OCI-LY7 (cell line): ENCODE measurements at regions not wholly inside any gene's neighbourhood (a gene's known extent, or its start where the extent isn't known, plus 50 kb on each side); places are given as distances from the start of the nearest gene placed in this dataset.

ENCODE experiments used
- BruUV-seq: library from RNA; stranded (reverse); fragments of 400-500 nt; replicated peaks from 2 replicates; lab custom pipeline; 2021; lab: Mats Ljungman, UMichigan
- CTCF ChIA-PET: fragments of 300-600 bp; sonication (Branson Sonifier 250); formaldehyde crosslinking; loops from one replicate; lab custom pipeline; 2022; ENCODE audit warnings: antibody characterized with exemption; ENCODE audit not compliant: unreplicated experiment; lab: Charles Lee
- POLR2A ChIA-PET: fragments of 300-600 bp; sonication (Branson Sonifier 250); formaldehyde crosslinking; loops from one replicate; lab custom pipeline; 2022; ENCODE audit warnings: antibody characterized with exemption; lab: Charles Lee
- DNase-seq: peaks from one replicate; pipeline ENCODE4 v3.0.0-alpha.2; 2015; ENCODE audit warnings: low spot score
- H2AFZ ChIP-seq: fragments of 200-600 bp; sonication (generic), shearing (Covaris generic); 2 replicates; pipeline ENCODE4 v1.6.1; 2014; ENCODE audit warnings: mild to moderate bottlenecking, antibody characterized with exemption, low read length, moderate library complexity
- H3K27ac ChIP-seq: fragments of 200-600 bp; sonication (generic); 2 replicates; pipeline ENCODE4 v1.5.1; 2014; ENCODE audit warnings: mixed run types, low read depth, mild to moderate bottlenecking, moderate library complexity, low read length, inconsistent platforms; ENCODE audit not compliant: poor library complexity, severe bottlenecking
- H3K36me3 ChIP-seq: fragments of 200-600 bp; sonication (generic); 2 replicates; pipeline ENCODE4 v1.6.1; 2014; ENCODE audit warnings: mild to moderate bottlenecking, antibody characterized with exemption, low read length, moderate library complexity, mixed read lengths; ENCODE audit not compliant: insufficient read depth
- H3K4me1 ChIP-seq: fragments of 200-600 bp; sonication (generic); 2 replicates; pipeline ENCODE4 v1.5.1; 2014; ENCODE audit warnings: mild to moderate bottlenecking, low read length; ENCODE audit not compliant: insufficient read depth, poor library complexity, severe bottlenecking
- H3K4me2 ChIP-seq: fragments of 200-600 bp; sonication (generic); 2 replicates; pipeline ENCODE4 v1.6.1; 2014; ENCODE audit warnings: mild to moderate bottlenecking, low read length
- H3K4me3 ChIP-seq: fragments of 200-600 bp; sonication (generic); 2 replicates; pipeline ENCODE4 v1.5.1; 2014; ENCODE audit warnings: mild to moderate bottlenecking, low read depth, low read length; ENCODE audit not compliant: poor library complexity, severe bottlenecking
- H3K79me2 ChIP-seq: fragments of 200-600 bp; sonication (generic); 2 replicates; pipeline ENCODE4 v1.6.1; 2016; ENCODE audit warnings: low read depth, mild to moderate bottlenecking, low read length, moderate library complexity, mixed read lengths; ENCODE audit not compliant: insufficient read depth
- H3K9me2 ChIP-seq: fragments of 200-600 bp; sonication (generic); 2 replicates; pipeline ENCODE4 v1.6.1; 2016; ENCODE audit warnings: mild to moderate bottlenecking, low read length, mixed read lengths; ENCODE audit not compliant: insufficient read depth
- H3K9me3 ChIP-seq: fragments of 200-600 bp; sonication (generic); 2 replicates; pipeline ENCODE4 v1.6.1; 2014; ENCODE audit warnings: mild to moderate bottlenecking, mixed run types, low read length, mixed read lengths
- H4K20me1 ChIP-seq: fragments of 200-600 bp; sonication (generic); 2 replicates; pipeline ENCODE4 v1.6.1; 2014; ENCODE audit warnings: mild to moderate bottlenecking, antibody characterized with exemption, low read length, moderate library complexity, mixed read lengths; ENCODE audit not compliant: insufficient read depth
- CTCF ChIP-seq: fragments of 200-600 bp; sonication (generic); conservative IDR thresholded peaks from 2 replicates; pipeline ENCODE4 v1.5.1; 2014; ENCODE audit warnings: mild to moderate bottlenecking, antibody characterized with exemption, low read length, moderate library complexity, mixed read lengths
- EZH2phosphoT487 ChIP-seq: fragments of 200-600 bp; sonication (generic); IDR thresholded peaks from 2 replicates; pipeline ENCODE4 v1.6.1; 2018; ENCODE audit warnings: low read depth, borderline replicate concordance, mild to moderate bottlenecking, mixed run types, antibody characterized with exemption, low read length, moderate library complexity, mixed read lengths
- intact Hi-C: fragments of 100-400 bp; cut with micrococcal nuclease; formaldehyde crosslinking; loops from one replicate; pipeline ENCODE4 v1.10.0; 2022; ENCODE audit not compliant: unreplicated experiment

GRCh38 chrX:27381419-27381818 is 81.7 kb downstream of the PPP4R3C start:
- ChIA-PET CTCF (no interaction called here), POLR2A (no interaction called here)
- intact Hi-C loops: no loop called here
- no peaks in the 10 kb centered on the region for H3K9me2 ChIP-seq
- no peaks in the 10 kb centered on the region for H3K79me2 ChIP-seq
- H3K36me3 ChIP-seq: no peaks in the 10 kb centered on the region
- H4K20me1 ChIP-seq: no peaks in the 10 kb centered on the region
- H3K27ac ChIP-seq: no peak overlapping the region
- no peak overlapping the region for H2AFZ ChIP-seq
- H3K4me1 ChIP-seq: no peaks in the 10 kb centered on the region
- H3K4me2 ChIP-seq: no peak overlapping the region
- no peak for TF ChIP-seq EZH2phosphoT487
- no peak for TF ChIP-seq CTCF
- no peak for DNase-seq
- no peak overlapping the region for H3K4me3 ChIP-seq
- no peaks in the 10 kb centered on the region for H3K9me3 ChIP-seq
- BruUV-seq: no TSS peak

GRCh38 chrX:27380163-27380845 is 82.8 kb downstream of the PPP4R3C start:
- POLR2A ChIA-PET: no interaction called here
- BruUV-seq: no TSS peak

More at GRCh38 chrX:27380163-27380845, 82.8 kb downstream of the PPP4R3C start:
- Histone ChIP-seq H2AFZ (no peak overlapping the region), H3K4me1 (no peaks in the 10 kb centered on the region), H3K9me2 (no peaks in the 10 kb centered on the region), H3K4me3 (no peak overlapping the region), H3K4me2 (no peak overlapping the region), H3K9me3 (no peaks in the 10 kb centered on the region), H3K79me2 (no peaks in the 10 kb centered on the region), H4K20me1 (no peaks in the 10 kb centered on the region), H3K27ac (no peak overlapping the region), H3K36me3 (no peaks in the 10 kb centered on the region)
- DNase-seq: no peak
- CTCF ChIA-PET: no interaction called here
- intact Hi-C loops: no loop called here
- TF ChIP-seq CTCF: no peak
- TF ChIP-seq EZH2phosphoT487: no peak
